Femur (tissue), 1 donor: ENCODE measurements at regions not wholly inside any gene's neighbourhood (a gene's known extent, or its start where the extent isn't known, plus 50 kb on each side); places are given as distances from the start of the nearest gene placed in this dataset.

ENCODE experiments used
- DNase-seq: peaks from one replicate; pipeline ENCODE4 v3.0.0-alpha.2; 2017

DNA sequence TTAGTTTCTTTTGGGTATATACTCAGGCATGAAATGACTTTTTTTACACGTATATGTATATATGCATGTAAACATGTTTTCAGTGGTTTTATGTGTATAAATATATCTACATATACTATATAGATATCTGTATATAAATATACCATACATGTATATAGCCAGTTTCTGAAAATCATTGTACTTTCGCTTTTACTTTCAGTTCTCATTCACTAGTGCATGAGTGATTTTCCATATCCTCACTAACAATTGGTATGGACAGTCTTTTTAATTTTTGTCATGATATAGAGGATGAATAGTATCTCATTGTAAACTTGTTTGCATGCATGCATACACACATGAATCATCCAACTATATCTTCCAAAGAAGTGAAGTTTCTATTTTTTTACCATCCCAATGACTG, 877.1 kb upstream of the CDH8 start:
- no peak for DNase-seq

DNA sequence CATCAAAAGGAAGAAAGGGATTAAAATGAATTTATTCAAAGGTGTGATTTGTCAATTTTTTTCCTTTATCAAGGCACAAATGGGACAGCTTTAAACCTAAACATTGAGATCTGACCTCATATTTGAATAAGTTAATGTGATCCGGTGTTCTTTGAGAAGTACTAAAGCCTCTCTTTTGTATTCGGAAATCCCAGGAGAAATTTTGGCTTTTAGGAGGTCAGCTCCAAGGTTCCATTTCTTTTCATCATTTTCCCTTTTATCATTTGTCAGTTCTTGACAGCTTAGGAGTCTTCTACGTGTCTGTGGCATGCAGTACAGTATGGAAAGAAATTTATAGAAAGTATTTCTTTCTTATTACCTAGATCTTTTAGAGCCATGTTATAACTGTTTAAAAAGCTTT, 873.4 kb upstream of the CDH8 start:
- DNase-seq, result no peak

DNA sequence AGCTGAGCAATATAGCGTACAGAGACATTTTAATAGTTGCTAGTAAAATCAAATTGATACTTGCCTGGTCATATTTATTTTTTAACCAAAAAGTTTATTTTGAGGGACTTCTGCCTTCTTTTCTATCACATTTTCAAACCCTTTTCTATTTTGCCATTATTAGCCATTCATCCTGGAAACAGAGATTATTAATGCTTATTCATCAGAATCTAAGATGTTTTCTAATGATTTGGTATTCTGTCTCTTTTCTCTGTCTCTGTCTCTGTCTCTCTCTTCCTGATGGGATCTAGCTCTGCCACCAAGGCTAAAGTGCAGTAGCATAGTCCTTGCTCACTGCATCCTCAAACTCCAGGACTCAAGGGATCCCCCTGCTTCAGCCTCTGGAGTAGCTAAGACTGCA, 871.3 kb upstream of the CDH8 start:
- no peak for DNase-seq

DNA sequence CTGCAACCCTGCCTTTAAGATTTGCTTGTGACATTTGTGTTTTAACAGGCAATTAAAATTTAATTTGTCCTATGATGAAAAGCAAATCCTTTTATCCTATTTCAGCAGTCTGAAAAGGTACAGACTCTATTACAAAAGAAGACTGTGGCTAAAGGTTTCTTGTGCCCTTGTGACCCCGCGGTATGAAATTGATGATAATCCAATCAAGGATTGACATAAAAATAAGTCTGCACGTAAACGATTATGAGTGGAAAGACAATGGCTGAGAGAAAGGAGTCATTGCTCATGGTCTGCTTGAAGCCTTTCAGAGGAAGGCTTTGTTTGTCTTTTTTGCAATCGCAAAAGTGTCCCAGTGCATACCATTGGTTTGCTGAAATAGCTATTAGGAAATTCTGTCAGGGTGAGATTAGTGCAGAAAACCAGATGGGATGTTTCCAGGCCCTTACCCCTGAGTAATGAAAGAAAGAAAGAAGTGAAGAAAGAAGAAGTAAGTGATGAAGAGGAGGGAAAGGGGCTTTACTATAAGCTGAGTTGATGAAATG, 867.8 kb upstream of the CDH8 start:
- DNase-seq, result no peak

DNA sequence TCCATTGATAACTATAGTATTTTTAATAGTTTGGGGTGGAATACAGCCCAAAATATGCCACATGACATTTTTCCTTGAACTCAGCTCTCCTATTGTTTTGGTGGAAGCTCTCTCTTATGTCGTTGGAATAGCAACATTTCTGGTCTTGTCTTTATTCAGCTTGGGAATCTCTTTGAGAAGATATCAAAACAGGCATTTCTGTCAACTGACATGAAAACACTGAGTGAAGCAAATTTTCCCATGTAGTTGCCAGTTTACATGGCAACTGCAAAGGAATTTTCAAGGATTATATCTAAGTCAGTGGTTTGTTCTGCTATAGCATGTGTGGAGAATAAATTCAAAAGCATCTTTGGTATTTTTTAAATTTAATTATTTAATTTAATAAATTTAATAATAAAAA, 863.5 kb upstream of the CDH8 start:
- DNase-seq, result no peak

GRCh38 chr16:62889097-62889496, 852.9 kb upstream of the CDH8 start:
- no peak for DNase-seq

DNA sequence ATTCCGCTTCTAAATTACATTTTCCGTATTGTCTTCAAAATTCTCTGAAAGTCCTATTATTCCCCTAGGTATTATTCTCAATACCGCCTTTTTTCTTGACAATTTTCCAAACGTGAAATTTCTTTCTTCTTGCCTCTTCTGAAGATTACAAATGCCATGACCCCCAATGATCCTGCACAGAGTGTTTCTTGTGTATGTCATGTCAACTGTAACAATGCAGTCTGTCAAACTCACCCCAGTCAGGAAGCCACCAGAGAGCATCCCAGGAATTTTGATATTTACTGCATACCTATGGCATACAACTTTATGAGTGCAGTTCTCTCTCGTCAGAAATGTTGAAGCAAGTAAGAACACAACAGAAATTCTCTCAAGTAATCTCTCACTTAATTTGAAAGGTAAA, 847.3 kb upstream of the CDH8 start:
- DNase-seq, result no peak

GRCh38 chr16:62882552-62883221, 846.4 kb upstream of the CDH8 start:
- DNase-seq, result no peak

GRCh38 chr16:62876133-62876532, 839.9 kb upstream of the CDH8 start:
- no peak for DNase-seq

GRCh38 chr16:62872339-62872738, 836.1 kb upstream of the CDH8 start:
- no peak for DNase-seq

- no peak for DNase-seq
These were observed 834.3 kb upstream of the CDH8 start for GRCh38 chr16:62870554-62870953.

DNA sequence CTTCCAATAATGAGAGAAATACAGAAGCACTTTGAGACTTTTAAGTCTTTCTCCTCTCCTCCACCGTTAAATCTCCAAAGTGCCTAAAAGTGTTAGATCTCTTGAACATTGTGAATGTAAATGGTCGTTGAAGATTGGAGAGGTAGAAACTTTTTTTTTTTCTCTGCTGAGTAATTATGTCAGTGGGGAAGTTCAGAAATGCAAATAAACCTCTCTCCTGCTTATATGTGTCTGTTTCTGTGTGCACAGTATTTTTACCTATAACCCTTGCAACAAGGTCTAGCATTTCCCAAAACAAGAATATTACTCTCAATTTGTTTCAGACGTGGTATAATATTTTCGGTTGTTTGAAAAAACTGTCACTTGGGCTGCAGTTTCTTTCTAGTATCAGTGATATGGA, 833.6 kb upstream of the CDH8 start:
- DNase-seq, result no peak

DNA sequence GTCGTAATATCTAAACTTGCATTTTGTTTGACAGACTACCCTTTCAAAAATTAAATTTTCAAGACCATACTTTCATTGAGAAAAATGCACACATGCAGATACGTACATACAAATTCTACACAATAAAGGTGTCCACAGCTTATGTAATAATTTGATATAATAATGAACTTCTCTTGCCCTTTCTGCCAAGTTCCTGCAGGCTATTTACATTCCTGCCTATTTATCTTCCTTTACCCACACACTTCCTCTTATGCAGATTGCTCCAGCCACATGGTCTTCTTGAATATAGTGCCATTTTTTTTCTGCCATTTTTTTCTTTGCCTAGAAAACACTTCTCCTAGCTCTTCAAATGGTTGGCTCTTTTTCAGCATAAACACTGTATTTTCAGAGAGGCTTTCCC, 826.9 kb upstream of the CDH8 start:
- no peak for DNase-seq

GRCh38 chr16:62853887-62854286, 817.6 kb upstream of the CDH8 start:
- DNase-seq, result no peak

- no peak for DNase-seq
These were observed 810.3 kb upstream of the CDH8 start for GRCh38 chr16:62846399-62847057.

DNA sequence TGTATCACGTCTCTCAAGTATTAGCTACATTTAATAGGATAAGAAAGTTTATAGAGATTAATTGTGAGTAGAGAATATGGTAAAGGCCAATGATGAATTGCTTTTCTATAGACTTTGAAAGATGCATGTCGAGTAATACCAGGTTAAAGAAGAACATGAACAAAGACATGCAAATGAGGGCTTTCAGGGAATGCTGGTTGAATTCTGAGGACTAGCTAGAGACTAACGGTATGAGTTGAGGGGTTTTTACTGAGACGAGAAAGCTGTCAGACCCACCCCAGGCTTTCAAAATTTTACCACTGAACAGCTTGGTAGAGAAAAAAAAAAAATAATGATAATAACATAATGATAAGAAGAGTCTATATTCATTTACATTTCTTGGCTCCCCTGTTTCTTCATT, 796.0 kb upstream of the CDH8 start:
- no peak for DNase-seq

DNA sequence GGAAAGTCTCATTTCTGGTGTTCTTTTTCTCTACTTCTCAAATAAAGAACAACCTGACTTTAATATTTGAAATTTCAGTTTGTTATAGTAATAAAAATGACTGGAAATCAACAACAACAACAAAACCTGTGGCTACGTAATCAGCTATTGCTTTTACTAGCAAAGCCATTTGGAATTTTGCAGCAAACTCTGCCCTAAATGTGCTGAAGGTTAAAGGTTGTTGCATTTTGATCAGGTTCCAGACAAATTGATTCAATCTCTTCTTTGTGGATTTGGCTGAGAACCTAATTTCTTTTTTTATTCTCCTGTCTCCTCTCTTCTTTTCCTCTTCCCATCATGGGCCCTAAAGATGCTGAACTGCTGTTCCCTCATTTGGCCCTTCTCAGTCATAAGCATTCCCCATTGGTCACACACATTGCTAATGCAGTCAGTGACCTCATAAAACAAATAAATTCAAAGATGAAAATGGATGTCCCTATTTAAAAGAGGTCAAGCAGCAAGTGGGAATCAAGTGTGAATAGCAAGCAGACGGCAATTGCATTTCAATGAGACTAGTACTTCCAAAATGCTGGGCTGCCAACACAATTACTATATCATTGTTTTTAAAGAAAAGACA, 795.1 kb upstream of the CDH8 start:
- DNase-seq, result no peak

DNA sequence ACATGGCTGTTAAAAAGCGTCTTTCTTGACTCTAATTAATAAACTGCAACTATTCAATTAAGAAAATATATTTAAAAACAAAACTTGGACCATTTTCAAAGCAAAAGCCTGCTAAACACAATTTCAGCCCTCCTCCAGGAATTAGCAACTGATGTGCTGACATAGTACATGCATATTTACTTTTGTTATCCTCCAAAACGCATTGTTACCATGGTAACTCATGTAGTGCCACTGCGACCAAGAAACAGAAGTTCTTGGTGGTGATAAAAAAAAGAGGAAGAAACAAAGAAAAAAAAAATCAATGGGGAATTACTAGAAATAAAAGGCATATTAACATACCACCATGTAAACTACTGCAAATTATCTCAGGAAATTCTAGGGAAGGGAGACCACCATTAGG, 793.4 kb upstream of the CDH8 start:
- no peak for DNase-seq

- no peak for DNase-seq
These were observed 792.8 kb upstream of the CDH8 start for GRCh38 chr16:62829084-62829483.

GRCh38 chr16:62821824-62822223, 785.6 kb upstream of the CDH8 start:
- no peak for DNase-seq

DNA sequence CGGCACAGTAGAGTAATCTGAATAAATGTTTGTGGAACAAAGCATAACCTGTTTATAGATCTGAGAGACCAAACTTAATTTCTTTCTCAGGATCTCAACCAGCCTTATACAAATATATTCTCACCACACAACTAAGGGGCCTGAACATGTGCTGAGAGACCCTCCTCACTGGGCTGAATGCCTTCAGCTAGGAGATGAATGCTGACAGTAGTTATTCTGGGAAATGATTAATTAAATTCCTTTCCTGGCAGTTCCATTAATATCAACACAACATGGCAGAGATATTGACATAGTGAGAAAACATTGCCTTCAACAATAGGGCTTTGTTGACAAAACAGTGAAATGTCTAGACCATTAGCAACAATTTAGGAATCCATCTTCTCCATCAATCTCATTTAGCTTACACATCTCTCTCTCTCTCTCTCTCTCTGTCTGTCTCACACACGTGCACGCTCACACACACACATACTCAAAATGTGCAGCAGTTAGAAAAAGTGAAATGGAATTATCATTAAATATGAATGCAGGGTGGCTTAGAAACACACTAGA, 780.8 kb upstream of the CDH8 start:
- no peak for DNase-seq

DNA sequence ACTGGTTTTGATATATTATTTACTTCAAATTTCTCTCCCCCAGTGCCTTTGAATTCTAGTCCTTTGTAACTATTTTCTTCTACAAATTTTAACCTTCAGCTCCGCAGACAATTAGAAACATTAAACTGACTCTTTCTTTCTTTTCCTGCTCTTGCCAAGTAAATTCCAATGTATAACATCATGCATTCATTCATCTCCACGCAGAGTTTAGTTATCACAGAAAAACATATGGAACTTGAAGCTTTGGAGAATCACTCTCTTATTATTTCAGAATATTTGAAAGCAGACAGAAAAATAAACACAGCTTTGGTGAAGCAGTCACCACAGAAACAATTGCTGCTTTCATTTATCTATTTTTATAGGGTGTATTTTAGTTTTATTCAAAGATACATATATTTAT, 778.7 kb upstream of the CDH8 start:
- DNase-seq, result no peak

DNA sequence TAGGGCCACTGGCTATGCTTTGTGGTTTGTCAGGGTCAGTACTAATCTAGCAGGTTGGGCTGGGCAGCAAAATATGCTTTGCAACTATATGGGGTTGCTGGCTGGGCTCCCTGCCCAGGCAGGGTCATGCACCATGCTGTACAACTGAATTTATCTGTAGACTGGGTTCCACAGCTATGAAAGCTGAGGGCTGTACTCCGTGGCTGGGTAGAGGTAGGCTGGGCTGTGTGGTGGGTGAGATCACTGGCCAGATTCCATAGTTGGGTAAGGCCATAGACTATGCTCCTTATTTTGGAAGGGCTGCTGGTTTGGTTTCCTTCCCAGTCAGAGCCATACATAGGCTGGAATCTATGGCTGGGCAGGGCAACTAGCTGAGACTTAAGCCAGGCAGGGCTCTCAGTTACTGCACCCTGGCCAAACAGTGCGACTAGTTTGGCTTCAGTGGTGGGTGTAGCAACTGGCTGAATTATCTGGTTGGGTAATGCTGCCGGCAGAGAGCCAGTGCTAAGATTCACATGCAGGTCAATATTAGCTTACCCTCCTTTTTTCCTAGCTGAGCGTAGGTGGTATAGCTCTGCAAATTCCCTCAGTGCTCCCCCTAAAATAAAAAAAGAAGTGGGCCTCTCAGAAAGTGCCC, 769.1 kb upstream of the CDH8 start:
- peak; percentile 33 for DNase-seq

- no peak for DNase-seq
These were observed 758.5 kb upstream of the CDH8 start for GRCh38 chr16:62794724-62795123.
